Suprapubic skin (tissue), 4 donors: ENCODE measurements at regions not wholly inside any gene's neighbourhood (a gene's known extent, or its start where the extent isn't known, plus 50 kb on each side); places are given as distances from the start of the nearest gene placed in this dataset.

ENCODE experiments used
- EP300 ChIP-seq: sonication (generic); formaldehyde crosslinking; IDR thresholded peaks from one replicate; pipeline ENCODE4 v1.6.1; 2017; ENCODE audit warnings: antibody characterized with exemption
- POLR2A ChIP-seq, 2 donors: fragments of 450-650 bp; IDR thresholded peaks; one replicate each; pipeline ENCODE4 v1.6.1; 2017; ENCODE audit warnings: antibody characterized with exemption in 2 of 2, mild to moderate bottlenecking in 2 of 2, moderate library complexity in 2 of 2
- POLR2AphosphoS5 ChIP-seq, 3 donors: sonication (generic); formaldehyde crosslinking; IDR thresholded peaks; one replicate each; pipeline ENCODE4 v1.6.1; 2017; ENCODE audit warnings: antibody characterized with exemption in 3 of 3
- TF ChIP-seq, protein P1 (sequence below), 2 donors: fragments of 200-600 bp in 1 of 2; fragments of 450-650 bp in 1 of 2; sonication (generic) in 1 of 2; IDR thresholded peaks; one replicate each; pipeline ENCODE4 v1.5.1; 2016 to 2019; ENCODE audit warnings: antibody characterized with exemption in 2 of 2, mild to moderate bottlenecking in 1 of 2, moderate library complexity in 1 of 2

DNA sequence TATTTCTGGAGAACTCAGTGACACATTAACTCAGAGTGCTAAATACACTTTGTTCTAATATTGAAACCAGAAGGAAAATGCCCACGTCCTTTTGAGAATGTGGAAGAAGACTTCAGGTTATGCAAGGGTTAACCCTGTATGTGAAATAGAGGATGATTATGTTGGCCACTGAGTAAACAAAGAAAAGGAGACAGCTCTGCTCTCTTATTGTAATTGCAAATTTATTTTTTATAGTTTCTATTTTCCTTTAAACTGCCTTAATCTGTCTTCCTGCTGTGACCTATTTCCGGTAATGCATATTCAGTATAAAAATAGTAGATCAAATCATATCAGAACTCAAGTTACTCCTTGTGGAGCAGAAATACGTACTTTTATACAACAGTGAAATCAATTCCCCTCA is 1239.2 kb downstream of the ROBO2 start:
- TF ChIP-seq EP300 (no peak), POLR2A (IDR thresholded peaks at IDR 0.05) (no peak), POLR2AphosphoS5 (IDR thresholded peaks at IDR 0.05) (no peak)
- TF ChIP-seq, protein P1, sequence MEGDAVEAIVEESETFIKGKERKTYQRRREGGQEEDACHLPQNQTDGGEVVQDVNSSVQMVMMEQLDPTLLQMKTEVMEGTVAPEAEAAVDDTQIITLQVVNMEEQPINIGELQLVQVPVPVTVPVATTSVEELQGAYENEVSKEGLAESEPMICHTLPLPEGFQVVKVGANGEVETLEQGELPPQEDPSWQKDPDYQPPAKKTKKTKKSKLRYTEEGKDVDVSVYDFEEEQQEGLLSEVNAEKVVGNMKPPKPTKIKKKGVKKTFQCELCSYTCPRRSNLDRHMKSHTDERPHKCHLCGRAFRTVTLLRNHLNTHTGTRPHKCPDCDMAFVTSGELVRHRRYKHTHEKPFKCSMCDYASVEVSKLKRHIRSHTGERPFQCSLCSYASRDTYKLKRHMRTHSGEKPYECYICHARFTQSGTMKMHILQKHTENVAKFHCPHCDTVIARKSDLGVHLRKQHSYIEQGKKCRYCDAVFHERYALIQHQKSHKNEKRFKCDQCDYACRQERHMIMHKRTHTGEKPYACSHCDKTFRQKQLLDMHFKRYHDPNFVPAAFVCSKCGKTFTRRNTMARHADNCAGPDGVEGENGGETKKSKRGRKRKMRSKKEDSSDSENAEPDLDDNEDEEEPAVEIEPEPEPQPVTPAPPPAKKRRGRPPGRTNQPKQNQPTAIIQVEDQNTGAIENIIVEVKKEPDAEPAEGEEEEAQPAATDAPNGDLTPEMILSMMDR (IDR thresholded peaks at IDR 0.05): no peak
